ENCODE measurements at regions not wholly inside any gene's neighbourhood (a gene's known extent, or its start where the extent isn't known, plus 50 kb on each side); places are given as distances from the start of the nearest gene placed in this dataset.
A peak's percentile ranks its signal among the peaks of the same experiment; 100 is the strongest.

GRCh38 chr7:140242057-140243031, 65.6 kb upstream of the KDM7A start:
- DNase-seq (ENCODE audit: low read depth in 3 of 3): no peak

GRCh38 chr7:140239653-140239935, 62.8 kb upstream of the KDM7A start:
- DNase-seq (ENCODE audit: low read depth in 3 of 3): no peak

GRCh38 chr7:140238778-140239652, 62.2 kb upstream of the KDM7A start:
- DNase-seq (ENCODE audit: low read depth in 3 of 3): no peak

GRCh38 chr7:140237390-140237789, 60.6 kb upstream of the KDM7A start:
- DNase-seq (ENCODE audit: low read depth in 3 of 3): no peak

GRCh38 chr7:140236626-140237025, 59.8 kb upstream of the KDM7A start:
- DNase-seq (ENCODE audit: low read depth in 3 of 3): no peak

GRCh38 chr7:140235114-140235513, 58.3 kb upstream of the KDM7A start:
- DNase-seq (ENCODE audit: low read depth in 3 of 3): no peak

- no peak for DNase-seq (ENCODE audit: low read depth in 3 of 3)
Observed at GRCh38 chr7:140232957-140233917, 56.5 kb upstream of the KDM7A start.

GRCh38 chr7:140231771-140232491, 55.1 kb upstream of the KDM7A start:
- no peak for DNase-seq (ENCODE audit: low read depth in 3 of 3)

GRCh38 chr7:140230861-140231770, 54.3 kb upstream of the KDM7A start:
- DNase-seq (ENCODE audit: low read depth in 3 of 3): peak in 2 of 3 experiments; percentile 28 to 66

GRCh38 chr7:140230516-140230860, 53.7 kb upstream of the KDM7A start:
- DNase-seq (ENCODE audit: low read depth in 3 of 3): peak in 2 of 3 experiments; percentile 56 to 82

GRCh38 chr7:140229591-140230515, 53.1 kb upstream of the KDM7A start:
- peak in 1 of 3 experiments; percentile 49 for DNase-seq (ENCODE audit: low read depth in 3 of 3)

GRCh38 chr7:140229101-140229525, 52.3 kb upstream of the KDM7A start:
- DNase-seq (ENCODE audit: low read depth in 3 of 3): no peak

Measured in stimulated activated CD4-positive, alpha-beta T cell treated with anti-CD3 and anti-CD28 coated beads, TNF-alpha, amount 100 ng/mL, for 24 hours (primary cell).